ENCODE measurements at regions not wholly inside any gene's neighbourhood (a gene's known extent, or its start where the extent isn't known, plus 50 kb on each side); places are given as distances from the start of the nearest gene placed in this dataset.

GRCh38 chr2:21299411-21299810 lies 175.6 kb downstream of the TDRD15 start:
- TF ChIP-seq, protein P1, sequence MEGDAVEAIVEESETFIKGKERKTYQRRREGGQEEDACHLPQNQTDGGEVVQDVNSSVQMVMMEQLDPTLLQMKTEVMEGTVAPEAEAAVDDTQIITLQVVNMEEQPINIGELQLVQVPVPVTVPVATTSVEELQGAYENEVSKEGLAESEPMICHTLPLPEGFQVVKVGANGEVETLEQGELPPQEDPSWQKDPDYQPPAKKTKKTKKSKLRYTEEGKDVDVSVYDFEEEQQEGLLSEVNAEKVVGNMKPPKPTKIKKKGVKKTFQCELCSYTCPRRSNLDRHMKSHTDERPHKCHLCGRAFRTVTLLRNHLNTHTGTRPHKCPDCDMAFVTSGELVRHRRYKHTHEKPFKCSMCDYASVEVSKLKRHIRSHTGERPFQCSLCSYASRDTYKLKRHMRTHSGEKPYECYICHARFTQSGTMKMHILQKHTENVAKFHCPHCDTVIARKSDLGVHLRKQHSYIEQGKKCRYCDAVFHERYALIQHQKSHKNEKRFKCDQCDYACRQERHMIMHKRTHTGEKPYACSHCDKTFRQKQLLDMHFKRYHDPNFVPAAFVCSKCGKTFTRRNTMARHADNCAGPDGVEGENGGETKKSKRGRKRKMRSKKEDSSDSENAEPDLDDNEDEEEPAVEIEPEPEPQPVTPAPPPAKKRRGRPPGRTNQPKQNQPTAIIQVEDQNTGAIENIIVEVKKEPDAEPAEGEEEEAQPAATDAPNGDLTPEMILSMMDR (IDR thresholded peaks at IDR 0.05), result no peak
- no peak for TF ChIP-seq EZH2 (IDR thresholded peaks at IDR 0.05)
